Naive B cell (primary cell): ENCODE measurements at regions not wholly inside any gene's neighbourhood (a gene's known extent, or its start where the extent isn't known, plus 50 kb on each side); places are given as distances from the start of the nearest gene placed in this dataset.
"Not testable (repeated sequence)": the region's sequence is repeated elsewhere in the genome, so short reads cannot be mapped to it uniquely, and the experiment has no call there.

ENCODE experiments used
- ATAC-seq, 2 donors: fragments of 150-1000 bp; cut with Tn5 transposase; 2 replicates each; pipeline ENCODE4 v1.10.0; 2021; ENCODE audit warnings: low read depth in 2 of 2, mild to moderate bottlenecking in 2 of 2, moderate library complexity in 2 of 2
- DNase-seq: peaks from one replicate; pipeline ENCODE4 v3.0.0; 2022
- H3K27ac Mint-ChIP-seq, 6 donors: one replicate each; pipeline ENCODE4 v1.8.0; 2020 to 2022; ENCODE audit warnings: mild to moderate bottlenecking in 6 of 6, mixed read lengths in 6 of 6, moderate library complexity in 5 of 6, inconsistent platforms in 2 of 6
- H3K27me3 Mint-ChIP-seq, 3 donors: one replicate each; pipeline ENCODE4 v1.8.0; 2021 to 2022; ENCODE audit warnings: mixed read lengths in 3 of 3, mild to moderate bottlenecking in 1 of 3
- H3K36me3 Mint-ChIP-seq, 2 donors: one replicate each; pipeline ENCODE4 v1.8.0; 2020 to 2022; ENCODE audit warnings: mixed read lengths in 2 of 2, inconsistent platforms in 1 of 2, mild to moderate bottlenecking in 1 of 2
- H3K4me1 Mint-ChIP-seq, 3 donors: one replicate each; pipeline ENCODE4 v1.8.0; 2020 to 2022; ENCODE audit warnings: mixed read lengths in 3 of 3, inconsistent platforms in 1 of 3, mild to moderate bottlenecking in 1 of 3, moderate library complexity in 1 of 3
- H3K4me3 Mint-ChIP-seq, 8 donors: one replicate each; pipeline ENCODE4 v1.8.0; 2020 to 2022; ENCODE audit warnings: mild to moderate bottlenecking in 8 of 8, mixed read lengths in 8 of 8, moderate library complexity in 8 of 8, inconsistent platforms in 2 of 8
- H3K9me3 Mint-ChIP-seq, 7 donors: one replicate each; pipeline ENCODE4 v1.8.0; 2020 to 2022; ENCODE audit warnings: mixed read lengths in 7 of 7, mild to moderate bottlenecking in 5 of 7, inconsistent platforms in 2 of 7, moderate library complexity in 1 of 7

DNA sequence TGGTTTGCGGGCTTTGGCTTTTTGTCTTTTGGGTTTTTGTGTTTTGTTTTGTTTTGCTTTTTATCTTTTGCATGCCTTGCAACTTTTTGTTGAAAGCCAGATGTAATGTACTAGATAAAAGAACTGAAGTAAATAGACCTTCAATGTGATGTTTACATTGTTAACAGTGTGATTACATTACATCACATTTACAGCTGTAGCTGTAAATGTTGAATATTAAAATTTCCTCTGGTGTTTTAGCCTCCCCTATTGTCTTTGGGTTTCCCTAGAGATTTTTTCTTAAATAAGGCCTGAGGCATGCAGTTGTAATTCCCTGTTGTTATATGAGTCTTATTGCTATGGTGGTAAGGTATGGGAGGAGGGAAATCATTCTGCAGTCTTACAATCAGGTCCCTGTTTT, 275.0 kb downstream of the PARM1 start:
- peaks cover 0 to 2% (median 0%) of the 10 kb centered on the region in 3 donors for H3K4me1 Mint-ChIP-seq
- peaks cover 0 to 4% (median under 1%) of the 10 kb centered on the region in 7 donors for H3K9me3 Mint-ChIP-seq
- H3K27me3 Mint-ChIP-seq, result peaks cover 9 to 20% (median 12%) of the 10 kb centered on the region in 3 donors
- no peak for ATAC-seq
- no peak overlapping the region for H3K27ac Mint-ChIP-seq
- no peaks in the 10 kb centered on the region for H3K36me3 Mint-ChIP-seq
- DNase-seq, result no peak
- no peak overlapping the region for H3K4me3 Mint-ChIP-seq

DNA sequence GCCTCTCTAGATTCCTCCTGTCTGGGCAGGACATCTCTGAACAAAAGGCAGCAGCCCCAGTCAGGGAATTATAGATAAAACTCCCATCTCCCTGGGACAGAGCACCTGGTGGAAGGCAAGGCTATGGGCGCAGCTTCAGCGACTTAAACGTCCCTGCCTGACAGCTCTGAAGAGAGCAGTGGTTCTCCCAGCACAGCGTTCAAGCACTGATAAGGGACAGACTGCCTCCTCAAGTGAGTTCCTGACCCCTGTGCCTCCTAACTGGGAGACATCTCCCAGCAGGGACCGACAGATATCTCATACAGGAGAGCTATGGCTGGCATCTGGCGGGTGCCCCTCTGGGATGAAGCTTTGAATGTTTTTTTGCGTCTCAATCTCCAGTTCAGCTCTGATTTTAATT, 262.2 kb downstream of the PARM1 start:
- Mint-ChIP-seq H3K27ac (no peak overlapping the region), H3K36me3 (peaks cover 0 to 5% of the 10 kb centered on the region in 2 donors), H3K4me1 (no peaks in the 10 kb centered on the region), H3K9me3 (peaks cover 0 to 37% (median 19%) of the 10 kb centered on the region in 7 donors), H3K27me3 (peaks cover 6 to 21% (median 10%) of the 10 kb centered on the region in 3 donors), H3K4me3 (no peak overlapping the region)
- ATAC-seq (no peak), DNase-seq (no peak)

DNA sequence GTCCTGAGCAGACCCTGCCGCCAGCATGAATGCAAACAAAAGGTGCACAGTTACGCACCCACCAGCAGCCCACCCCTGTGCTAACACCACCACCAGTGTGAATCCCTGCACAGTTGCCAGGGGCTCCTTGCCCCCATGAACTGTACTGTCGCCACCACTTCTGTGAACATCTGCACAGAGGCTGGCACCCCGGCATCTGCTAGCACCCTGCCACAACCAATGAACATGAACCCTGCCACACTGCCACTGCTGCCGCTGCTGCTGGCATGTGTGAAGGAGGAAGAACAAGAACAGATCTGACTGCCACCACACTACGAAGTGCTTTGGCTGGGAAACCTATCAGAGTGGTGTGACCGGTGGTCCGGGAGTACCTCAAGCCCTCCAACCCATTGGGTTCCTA, 261.3 kb downstream of the PARM1 start:
- no peak overlapping the region for H3K4me3 Mint-ChIP-seq
- H3K4me1 Mint-ChIP-seq, result no peaks in the 10 kb centered on the region
- H3K36me3 Mint-ChIP-seq, result peaks cover 0 to 5% of the 10 kb centered on the region in 2 donors
- peaks cover 6 to 21% (median 10%) of the 10 kb centered on the region in 3 donors for H3K27me3 Mint-ChIP-seq
- ATAC-seq (no peak), DNase-seq (no peak)
- peak overlapping the region in 1 of 6 donors; percentile 29 for H3K27ac Mint-ChIP-seq
- peaks cover 0 to 29% (median 15%) of the 10 kb centered on the region in 7 donors for H3K9me3 Mint-ChIP-seq

DNA sequence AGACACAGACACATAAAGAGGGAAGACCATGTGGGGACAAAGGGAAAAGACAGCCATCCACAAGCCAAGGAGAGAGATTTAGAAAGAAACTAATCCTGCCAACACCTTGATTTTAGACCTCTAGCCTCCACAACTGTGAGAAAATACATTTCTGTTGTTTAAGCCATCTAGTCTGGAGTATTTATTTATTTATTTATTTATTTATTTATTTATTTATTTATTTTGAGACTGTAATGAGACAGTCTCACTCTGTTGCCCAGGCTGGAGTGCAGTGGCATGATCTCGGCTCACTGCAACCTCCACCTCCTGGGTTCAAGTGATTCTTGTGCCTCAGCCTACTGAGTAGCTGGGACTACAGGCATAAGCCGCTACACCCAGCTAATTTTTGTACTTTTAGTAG, 259.3 kb downstream of the PARM1 start:
- H3K4me3 Mint-ChIP-seq, DNase-seq, H3K4me1 Mint-ChIP-seq, H3K27ac Mint-ChIP-seq, H3K36me3 Mint-ChIP-seq, ATAC-seq: not testable (repeated sequence)
- peaks cover 6 to 21% (median 10%) of the 10 kb centered on the region in 3 donors for H3K27me3 Mint-ChIP-seq
- H3K9me3 Mint-ChIP-seq, result peaks cover 0 to 13% (median 2%) of the 10 kb centered on the region in 7 donors

DNA sequence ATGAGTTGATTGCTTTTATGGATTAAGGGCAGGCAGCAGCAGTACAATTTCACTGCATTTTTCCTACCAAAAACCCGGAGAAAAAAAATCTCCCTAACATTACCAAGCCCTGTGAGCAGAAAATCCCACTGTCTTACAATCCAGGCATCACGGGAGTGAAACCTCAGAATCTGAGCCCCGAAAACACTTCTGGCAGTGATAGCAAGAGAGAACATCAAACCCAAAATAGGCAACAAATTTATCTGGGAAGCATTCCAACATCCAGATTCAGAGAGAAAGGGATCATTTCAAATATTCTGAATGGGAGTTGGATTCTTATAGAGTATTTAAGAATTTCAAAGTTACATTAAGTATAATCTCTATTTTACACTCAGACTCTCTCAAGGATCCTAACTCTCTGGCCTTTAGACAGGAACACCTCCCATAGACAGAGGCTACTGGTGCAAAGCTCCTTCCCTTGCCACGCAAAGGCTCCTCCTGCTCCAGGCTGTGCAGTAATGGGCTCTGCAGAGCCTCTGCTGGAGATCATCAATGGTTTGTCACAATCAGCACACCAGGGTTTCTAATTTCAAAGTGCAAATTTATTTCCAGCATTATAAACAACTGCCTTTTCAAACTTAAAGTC, 256.9 kb downstream of the PARM1 start:
- ATAC-seq (no peak), DNase-seq (no peak)
- H3K36me3 Mint-ChIP-seq, result no peaks in the 10 kb centered on the region
- H3K9me3 Mint-ChIP-seq, result peaks cover 0 to 2% (median 0%) of the 10 kb centered on the region in 7 donors
- no peaks in the 10 kb centered on the region for H3K4me1 Mint-ChIP-seq
- no peak overlapping the region for H3K4me3 Mint-ChIP-seq
- H3K27ac Mint-ChIP-seq, result no peak overlapping the region
- H3K27me3 Mint-ChIP-seq, result peaks cover 0 to 21% (median 10%) of the 10 kb centered on the region in 3 donors

DNA sequence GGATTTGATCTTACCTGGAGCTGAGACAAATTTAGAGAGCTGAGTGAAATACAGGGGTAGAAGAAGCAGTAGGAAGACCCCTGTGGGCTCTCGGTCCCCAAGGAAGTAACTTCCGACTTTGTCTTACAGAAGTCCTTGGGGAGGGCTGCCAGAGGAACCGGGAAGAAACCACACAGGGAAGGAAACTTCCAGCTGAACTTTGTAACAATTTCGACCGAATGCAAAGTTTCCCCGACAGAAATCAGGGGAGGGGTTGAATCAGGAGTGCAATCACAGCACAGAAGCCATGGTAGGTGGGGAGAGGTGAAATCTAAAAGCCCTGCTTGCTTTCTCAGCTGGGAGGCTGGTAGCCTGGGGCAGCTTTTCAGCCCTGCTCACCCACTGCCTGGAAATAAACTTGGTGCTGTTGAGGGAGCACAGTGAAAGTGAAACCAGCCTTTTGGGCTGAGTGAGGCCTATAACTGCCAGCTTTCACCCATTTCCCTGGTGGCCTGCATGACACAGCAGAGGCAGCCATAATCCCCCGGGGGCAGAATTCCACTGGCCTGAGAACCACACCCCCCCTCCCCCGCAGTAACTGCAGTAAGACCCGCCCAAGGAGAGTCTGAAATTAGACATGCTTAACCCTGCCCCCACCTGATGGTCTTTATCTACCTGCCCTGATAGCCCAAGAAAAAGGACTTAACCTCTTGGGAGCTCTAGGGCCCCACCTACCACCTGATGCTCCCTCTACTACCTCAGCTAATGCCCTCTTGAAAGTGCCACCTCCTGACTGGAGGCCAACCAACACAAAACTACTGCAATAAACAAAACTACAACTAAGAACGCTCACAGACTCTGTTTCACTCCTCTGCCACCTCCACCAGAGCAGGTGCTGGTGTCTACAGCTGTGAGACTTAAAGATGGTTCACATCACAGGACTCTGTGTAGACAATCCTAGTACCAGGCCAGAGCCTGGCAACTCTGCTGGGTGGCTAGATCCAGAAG, 248.2 kb downstream of the PARM1 start:
- Mint-ChIP-seq H3K4me3 (peak overlapping the region in 7 of 8 donors; percentile 36 to 74 (median 57)), H3K4me1 (peaks cover 7 to 16% (median 8%) of the 10 kb centered on the region in 3 donors)
- ATAC-seq, result peak; percentile 68 to 76

DNA sequence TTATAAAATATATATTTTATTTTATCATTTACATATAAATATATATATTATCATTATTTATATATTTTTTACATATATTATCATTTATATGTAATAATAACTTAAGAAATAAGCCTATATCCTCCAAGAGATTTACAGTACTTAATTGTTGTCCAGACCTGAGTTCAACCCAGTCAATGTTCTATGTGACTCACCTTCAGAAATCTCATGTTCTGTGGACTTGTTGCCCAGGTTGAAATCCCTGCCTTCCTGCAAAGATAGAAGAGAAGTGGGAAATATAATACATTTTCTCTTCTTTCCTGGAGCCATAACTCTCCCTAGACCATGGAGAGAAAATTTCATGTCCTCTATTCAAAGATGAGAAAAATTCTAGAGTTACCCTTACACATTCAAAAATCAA, 247.3 kb downstream of the PARM1 start:
- peaks cover 7 to 16% (median 8%) of the 10 kb centered on the region in 3 donors for H3K4me1 Mint-ChIP-seq
- peaks cover 5 to 10% of the 10 kb centered on the region in 2 donors for H3K36me3 Mint-ChIP-seq
- peak overlapping the region in 4 of 8 donors; percentile 54 to 60 (median 57) for H3K4me3 Mint-ChIP-seq
- peaks cover 0 to 18% (median 8%) of the 10 kb centered on the region in 3 donors for H3K27me3 Mint-ChIP-seq
- no peak for ATAC-seq
- H3K27ac Mint-ChIP-seq, result peak overlapping the region in 2 of 6 donors; percentile 40 to 74
- peaks cover 0 to 12% (median 4%) of the 10 kb centered on the region in 7 donors for H3K9me3 Mint-ChIP-seq
- DNase-seq, result no peak

More for the DNA sequence above, 248.2 kb downstream of the PARM1 start:
- Mint-ChIP-seq H3K27ac (peak overlapping the region in 5 of 6 donors; percentile 31 to 77 (median 74)), H3K36me3 (peaks cover 5 to 10% of the 10 kb centered on the region in 2 donors), H3K9me3 (peaks cover 0 to 12% (median 6%) of the 10 kb centered on the region in 7 donors), H3K27me3 (peaks cover 0 to 18% (median 8%) of the 10 kb centered on the region in 3 donors)
- peak; percentile 5 for DNase-seq

DNA sequence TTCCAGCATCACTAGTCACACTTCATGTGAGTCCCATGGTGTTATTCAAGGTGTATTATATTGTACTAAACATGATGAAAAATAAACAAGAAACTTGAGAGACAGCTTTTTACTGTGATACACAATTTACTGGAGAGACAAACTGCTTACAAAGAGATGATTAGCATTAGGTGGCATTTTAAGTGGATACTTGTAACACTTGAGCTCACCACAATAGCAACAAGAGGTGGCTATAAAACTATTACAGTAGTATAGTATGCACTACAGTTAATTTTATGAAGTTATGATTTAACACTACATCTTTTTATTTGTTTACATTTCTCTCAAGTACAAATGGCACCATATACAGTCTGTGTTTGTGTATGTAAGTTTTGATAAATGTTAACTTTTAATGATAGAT, 246.6 kb downstream of the PARM1 start:
- H3K36me3 Mint-ChIP-seq, result peaks cover 5 to 10% of the 10 kb centered on the region in 2 donors
- DNase-seq, result no peak
- ATAC-seq, result no peak
- peaks cover 7 to 16% (median 8%) of the 10 kb centered on the region in 3 donors for H3K4me1 Mint-ChIP-seq
- peaks cover 0 to 12% (median 4%) of the 10 kb centered on the region in 7 donors for H3K9me3 Mint-ChIP-seq
- no peak overlapping the region for H3K27ac Mint-ChIP-seq
- no peak overlapping the region for H3K4me3 Mint-ChIP-seq
- peaks cover 0 to 18% (median 8%) of the 10 kb centered on the region in 3 donors for H3K27me3 Mint-ChIP-seq

DNA sequence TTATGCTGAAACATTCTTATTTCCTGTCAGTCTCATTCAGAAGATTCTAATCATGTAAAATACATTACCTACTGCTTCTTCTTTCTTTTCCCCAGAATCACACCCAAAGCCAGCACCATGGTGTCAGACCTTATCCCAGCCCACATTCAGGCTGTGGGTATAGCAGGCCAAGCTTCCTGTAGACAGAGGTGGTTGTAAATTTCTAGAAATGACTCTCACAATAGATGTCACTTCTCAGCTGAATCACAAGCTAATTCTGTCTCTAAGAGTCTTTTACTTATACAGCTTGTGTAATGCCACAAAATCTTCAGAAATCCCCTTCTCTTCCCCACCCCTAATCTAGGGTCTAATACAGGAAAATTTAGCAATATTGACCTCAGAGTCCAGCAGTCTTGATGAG, 239.6 kb downstream of the PARM1 start:
- DNase-seq (no peak), ATAC-seq (no peak)
- Mint-ChIP-seq H3K27me3 (peaks cover 6 to 8% (median 8%) of the 10 kb centered on the region in 3 donors), H3K4me1 (peaks cover 0 to 14% (median 9%) of the 10 kb centered on the region in 3 donors), H3K36me3 (no peaks in the 10 kb centered on the region), H3K4me3 (no peak overlapping the region), H3K9me3 (no peaks in the 10 kb centered on the region), H3K27ac (peak overlapping the region in 1 of 6 donors; percentile 61)

DNA sequence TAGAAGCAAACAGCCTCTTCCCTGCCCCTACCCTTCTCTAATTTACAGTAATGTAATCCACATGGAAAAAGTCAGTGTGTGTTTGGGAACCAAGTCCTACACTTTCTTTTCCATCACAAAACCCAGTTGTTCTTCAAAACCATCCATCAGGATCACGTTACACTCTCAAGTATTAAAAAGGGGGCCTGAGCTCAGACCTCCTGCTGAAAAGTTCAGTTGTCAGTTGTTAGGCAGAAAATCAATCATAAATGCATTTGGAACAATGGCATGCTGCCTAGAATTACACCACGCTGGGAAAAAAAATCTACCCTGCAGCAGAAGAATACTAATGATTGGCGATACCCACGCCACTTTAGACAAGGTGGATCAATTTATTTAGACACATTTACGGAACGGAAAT, 236.5 kb downstream of the PARM1 start:
- DNase-seq (no peak), ATAC-seq (no peak)
- H3K4me3 Mint-ChIP-seq, result no peak overlapping the region
- peaks cover 8 to 10% (median 8%) of the 10 kb centered on the region in 3 donors for H3K27me3 Mint-ChIP-seq
- no peaks in the 10 kb centered on the region for H3K36me3 Mint-ChIP-seq
- H3K4me1 Mint-ChIP-seq, result peaks cover 3 to 16% (median 14%) of the 10 kb centered on the region in 3 donors
- H3K27ac Mint-ChIP-seq, result no peak overlapping the region
- H3K9me3 Mint-ChIP-seq, result peaks cover 0 to 19% (median 8%) of the 10 kb centered on the region in 7 donors

DNA sequence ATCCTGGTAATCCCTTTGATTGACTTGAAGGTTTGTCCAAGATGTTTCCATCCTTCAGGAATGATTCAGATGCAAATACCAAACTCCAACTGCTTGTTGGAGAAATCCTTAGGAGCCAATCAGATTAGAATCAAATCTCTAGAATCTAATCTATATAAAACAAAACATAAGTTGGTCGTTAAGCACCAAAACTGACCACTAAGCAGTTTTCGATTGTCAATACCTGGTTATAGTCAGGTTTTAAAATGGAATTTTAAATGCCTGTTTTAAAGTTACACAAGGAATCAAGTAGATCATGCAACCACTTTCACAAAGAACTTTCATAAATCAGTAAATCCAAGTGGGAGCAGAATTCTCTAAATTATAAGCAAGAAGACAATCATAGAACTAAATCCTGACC, 236.1 kb downstream of the PARM1 start:
- H3K4me1 Mint-ChIP-seq, result peaks cover 3 to 16% (median 14%) of the 10 kb centered on the region in 3 donors
- no peak for DNase-seq

DNA sequence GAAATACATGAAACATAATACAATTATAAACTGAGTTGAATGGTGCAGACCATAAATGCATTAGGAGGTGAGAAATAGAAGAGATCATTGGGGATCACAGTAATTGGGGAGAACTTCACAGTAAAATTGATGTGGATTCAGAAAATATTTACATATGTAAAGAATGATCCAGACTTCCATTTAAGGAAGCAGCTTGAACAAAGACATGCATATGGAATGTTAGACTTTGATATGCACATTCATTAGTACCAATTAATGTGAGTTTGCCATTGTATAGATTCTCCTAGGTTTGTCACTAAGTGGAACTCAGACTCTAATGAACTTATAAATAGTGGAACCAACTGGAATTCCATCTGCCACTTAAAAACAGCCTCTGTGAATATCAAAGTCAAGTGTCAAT, 235.6 kb downstream of the PARM1 start:
- Mint-ChIP-seq H3K27ac (no peak overlapping the region), H3K9me3 (peaks cover 0 to 19% (median 8%) of the 10 kb centered on the region in 7 donors), H3K27me3 (peaks cover 8 to 10% (median 8%) of the 10 kb centered on the region in 3 donors), H3K4me1 (peaks cover 3 to 16% (median 14%) of the 10 kb centered on the region in 3 donors), H3K36me3 (no peaks in the 10 kb centered on the region), H3K4me3 (no peak overlapping the region)
- DNase-seq (no peak), ATAC-seq (no peak)

More for the DNA sequence above, 236.1 kb downstream of the PARM1 start:
- Mint-ChIP-seq H3K4me3 (no peak overlapping the region), H3K27ac (no peak overlapping the region), H3K36me3 (no peaks in the 10 kb centered on the region), H3K9me3 (peaks cover 0 to 19% (median 8%) of the 10 kb centered on the region in 7 donors), H3K27me3 (peaks cover 8 to 10% (median 8%) of the 10 kb centered on the region in 3 donors)
- ATAC-seq, result no peak

DNA sequence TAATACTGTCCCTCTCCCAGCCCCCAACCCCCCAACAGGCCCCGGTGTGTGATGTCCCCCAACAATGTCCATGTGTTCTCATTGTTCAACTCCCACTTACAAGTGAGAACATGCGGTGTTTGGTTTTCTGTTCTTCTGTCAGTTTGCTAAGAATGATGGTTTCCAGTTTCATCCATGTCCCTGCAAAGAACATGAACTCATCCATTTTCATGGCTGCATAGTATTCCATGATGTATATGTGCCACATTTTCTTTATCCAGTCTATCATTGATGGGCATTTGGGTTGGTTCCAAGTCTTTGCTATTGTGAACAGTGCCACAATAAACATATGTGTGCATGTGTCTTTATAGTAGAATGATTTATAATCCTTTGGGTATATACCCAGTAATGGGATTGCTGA, 232.2 kb downstream of the PARM1 start:
- not testable (repeated sequence) for DNase-seq, H3K4me3 Mint-ChIP-seq, H3K36me3 Mint-ChIP-seq, H3K27ac Mint-ChIP-seq, H3K4me1 Mint-ChIP-seq, ATAC-seq
- H3K27me3 Mint-ChIP-seq, result peaks cover 8 to 26% (median 21%) of the 10 kb centered on the region in 3 donors
- peaks cover 0 to 19% (median 9%) of the 10 kb centered on the region in 7 donors for H3K9me3 Mint-ChIP-seq
